Liver (tissue), 8 donors: ENCODE measurements at regions not wholly inside any gene's neighbourhood (a gene's known extent, or its start where the extent isn't known, plus 50 kb on each side); places are given as distances from the start of the nearest gene placed in this dataset.

Source experiments
- DNase-seq: peaks from one replicate; pipeline ENCODE4 v3.0.0-alpha.2; 2017; ENCODE audit warnings: low spot score
- H3K27ac ChIP-seq, 2 donors: one replicate each; pipeline ENCODE4 v1.7.0; 2013; ENCODE audit warnings: inconsistent platforms in 2 of 2, low read length in 2 of 2, control low read depth in 1 of 2, low read depth in 1 of 2, mild to moderate bottlenecking in 1 of 2
- H3K27me3 ChIP-seq, 4 donors: one replicate each; pipeline versions ENCODE4 v1.6.1 to v1.7.0; 2013; ENCODE audit warnings: low read length in 3 of 4, inconsistent platforms in 1 of 4, mild to moderate bottlenecking in 1 of 4, moderate library complexity in 1 of 4; ENCODE audit not compliant: control insufficient read depth in 4 of 4, insufficient read depth in 4 of 4
- H3K36me3 ChIP-seq, 4 donors: one replicate each; pipeline versions ENCODE4 v1.6.1 to v1.7.0; 2013; ENCODE audit warnings: low read length in 3 of 4, mild to moderate bottlenecking in 3 of 4, low read depth in 1 of 4, moderate library complexity in 1 of 4; ENCODE audit not compliant: control insufficient read depth in 4 of 4, insufficient read depth in 3 of 4
- H3K4me1 ChIP-seq, 4 donors: one replicate each; pipeline versions ENCODE4 v1.6.1 to v1.7.0; 2013; ENCODE audit warnings: low read length in 3 of 4, mild to moderate bottlenecking in 3 of 4, moderate library complexity in 1 of 4; ENCODE audit not compliant: control insufficient read depth in 4 of 4, insufficient read depth in 4 of 4
- H3K4me3 ChIP-seq, 3 donors: one replicate each; pipeline versions ENCODE4 v1.6.1 to v1.7.0; 2013; ENCODE audit warnings: low read length in 3 of 3, control low read depth in 1 of 3, low read depth in 1 of 3, mild to moderate bottlenecking in 1 of 3
- H3K9ac ChIP-seq, 2 donors: one replicate each; pipeline ENCODE4 v1.7.0; 2013; ENCODE audit warnings: low read length in 2 of 2, mild to moderate bottlenecking in 2 of 2, moderate library complexity in 2 of 2, control low read depth in 1 of 2, low read depth in 1 of 2
- H3K9me3 ChIP-seq, 4 donors: one replicate each; pipeline versions ENCODE4 v1.6.1 to v1.7.0; 2013; ENCODE audit warnings: low read length in 3 of 4; ENCODE audit not compliant: control insufficient read depth in 4 of 4
- FOXA2 ChIP-seq: IDR thresholded peaks from 2 replicates; pipeline ENCODE4 v1.6.1; 2016; ENCODE audit warnings: antibody characterized with exemption
- GABPA ChIP-seq, 2 donors: IDR thresholded peaks in 1 of 2; conservative IDR thresholded peaks in 1 of 2; 2 replicates each; pipeline ENCODE4 v1.6.1; 2016; ENCODE audit warnings: antibody characterized with exemption in 2 of 2, mild to moderate bottlenecking in 1 of 2, moderate library complexity in 1 of 2
- HNF4A ChIP-seq, 2 donors: conservative IDR thresholded peaks; 2 replicates each; pipeline ENCODE4 v1.6.1; 2016; ENCODE audit warnings: antibody characterized with exemption in 2 of 2, mild to moderate bottlenecking in 2 of 2
- JUND ChIP-seq, 2 donors: IDR thresholded peaks; 2 replicates each; pipeline ENCODE4 v1.6.1; 2016; ENCODE audit warnings: antibody characterized with exemption in 2 of 2
- NR2F2 ChIP-seq: IDR thresholded peaks from 2 replicates; pipeline ENCODE4 v1.6.1; 2016; ENCODE audit warnings: antibody characterized with exemption
- RAD21 ChIP-seq, 2 donors: IDR thresholded peaks; 2 replicates each; pipeline ENCODE4 v1.6.1; 2016; ENCODE audit warnings: antibody characterized with exemption in 2 of 2, mild to moderate bottlenecking in 2 of 2
- SP1 ChIP-seq: IDR thresholded peaks from 2 replicates; pipeline ENCODE4 v1.6.1; 2018; ENCODE audit warnings: antibody characterized with exemption, mild to moderate bottlenecking
- WGBS: extraction: QIAGEN DNeasy Blood & Tissue Kit; methylation state at CpG from one replicate; pipeline ENCODE4 v1.1.7; 2013; 5-methylcytosine and 5-hydroxymethylcytosine counted together
- TF ChIP-seq, protein P1 (sequence below): IDR thresholded peaks from 2 replicates; pipeline ENCODE4 v1.6.1; 2016; ENCODE audit warnings: antibody characterized with exemption, mild to moderate bottlenecking
- TF ChIP-seq, protein P2 (sequence below): IDR thresholded peaks from 2 replicates; pipeline ENCODE4 v1.6.1; 2016; ENCODE audit warnings: antibody characterized with exemption
- TF ChIP-seq, protein P3 (sequence below): IDR thresholded peaks from 2 replicates; pipeline ENCODE4 v1.6.1; 2016; ENCODE audit warnings: antibody characterized with exemption
- TF ChIP-seq, protein P4 (sequence below): fragments of 150-350 bp; IDR thresholded peaks from 2 replicates; pipeline ENCODE4 v1.5.1; 2017; ENCODE audit warnings: improper control_type of control experiment, low read depth, low read length; ENCODE audit not compliant: missing input control
- donor health status: healthy.
- donor health status: healthy.
- donor health status: healthy.
- donor health status: healthy.
- donor health status: healthy.

DNA sequence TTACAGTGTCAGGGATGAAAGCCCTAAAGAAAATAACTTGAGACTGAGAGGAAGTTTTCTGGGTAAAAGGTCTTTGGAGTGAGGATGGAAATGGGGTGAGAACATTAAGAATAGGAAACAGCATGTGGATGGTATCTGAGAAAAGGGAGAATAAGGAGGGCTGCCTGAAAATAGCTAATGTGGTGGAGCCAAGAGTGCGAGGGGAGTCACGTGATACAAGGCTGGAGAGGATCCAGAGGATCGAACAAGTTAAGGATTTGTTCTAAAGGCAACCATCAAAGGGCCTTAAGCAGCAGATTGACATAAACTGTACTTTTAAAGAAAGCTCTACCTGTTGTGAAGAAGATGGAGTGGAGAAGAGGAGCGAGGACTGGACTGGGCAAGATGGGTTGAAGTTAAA, 347.4 kb upstream of the AGA start (continued):
- TF ChIP-seq, protein P1, sequence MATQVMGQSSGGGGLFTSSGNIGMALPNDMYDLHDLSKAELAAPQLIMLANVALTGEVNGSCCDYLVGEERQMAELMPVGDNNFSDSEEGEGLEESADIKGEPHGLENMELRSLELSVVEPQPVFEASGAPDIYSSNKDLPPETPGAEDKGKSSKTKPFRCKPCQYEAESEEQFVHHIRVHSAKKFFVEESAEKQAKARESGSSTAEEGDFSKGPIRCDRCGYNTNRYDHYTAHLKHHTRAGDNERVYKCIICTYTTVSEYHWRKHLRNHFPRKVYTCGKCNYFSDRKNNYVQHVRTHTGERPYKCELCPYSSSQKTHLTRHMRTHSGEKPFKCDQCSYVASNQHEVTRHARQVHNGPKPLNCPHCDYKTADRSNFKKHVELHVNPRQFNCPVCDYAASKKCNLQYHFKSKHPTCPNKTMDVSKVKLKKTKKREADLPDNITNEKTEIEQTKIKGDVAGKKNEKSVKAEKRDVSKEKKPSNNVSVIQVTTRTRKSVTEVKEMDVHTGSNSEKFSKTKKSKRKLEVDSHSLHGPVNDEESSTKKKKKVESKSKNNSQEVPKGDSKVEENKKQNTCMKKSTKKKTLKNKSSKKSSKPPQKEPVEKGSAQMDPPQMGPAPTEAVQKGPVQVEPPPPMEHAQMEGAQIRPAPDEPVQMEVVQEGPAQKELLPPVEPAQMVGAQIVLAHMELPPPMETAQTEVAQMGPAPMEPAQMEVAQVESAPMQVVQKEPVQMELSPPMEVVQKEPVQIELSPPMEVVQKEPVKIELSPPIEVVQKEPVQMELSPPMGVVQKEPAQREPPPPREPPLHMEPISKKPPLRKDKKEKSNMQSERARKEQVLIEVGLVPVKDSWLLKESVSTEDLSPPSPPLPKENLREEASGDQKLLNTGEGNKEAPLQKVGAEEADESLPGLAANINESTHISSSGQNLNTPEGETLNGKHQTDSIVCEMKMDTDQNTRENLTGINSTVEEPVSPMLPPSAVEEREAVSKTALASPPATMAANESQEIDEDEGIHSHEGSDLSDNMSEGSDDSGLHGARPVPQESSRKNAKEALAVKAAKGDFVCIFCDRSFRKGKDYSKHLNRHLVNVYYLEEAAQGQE: no peak
- TF ChIP-seq RAD21 (IDR thresholded peaks at IDR 0.05) (no peak), SP1 (no peak), HNF4A (conservative IDR thresholded peaks at IDR 0.05) (no peak), JUND (IDR thresholded peaks at IDR 0.05) (no peak), NR2F2 (no peak), FOXA2 (no peak)
- TF ChIP-seq, protein P2, sequence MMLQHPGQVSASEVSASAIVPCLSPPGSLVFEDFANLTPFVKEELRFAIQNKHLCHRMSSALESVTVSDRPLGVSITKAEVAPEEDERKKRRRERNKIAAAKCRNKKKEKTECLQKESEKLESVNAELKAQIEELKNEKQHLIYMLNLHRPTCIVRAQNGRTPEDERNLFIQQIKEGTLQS: no peak
- TF ChIP-seq, protein P3, sequence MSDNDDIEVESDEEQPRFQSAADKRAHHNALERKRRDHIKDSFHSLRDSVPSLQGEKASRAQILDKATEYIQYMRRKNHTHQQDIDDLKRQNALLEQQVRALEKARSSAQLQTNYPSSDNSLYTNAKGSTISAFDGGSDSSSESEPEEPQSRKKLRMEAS: no peak

DNA sequence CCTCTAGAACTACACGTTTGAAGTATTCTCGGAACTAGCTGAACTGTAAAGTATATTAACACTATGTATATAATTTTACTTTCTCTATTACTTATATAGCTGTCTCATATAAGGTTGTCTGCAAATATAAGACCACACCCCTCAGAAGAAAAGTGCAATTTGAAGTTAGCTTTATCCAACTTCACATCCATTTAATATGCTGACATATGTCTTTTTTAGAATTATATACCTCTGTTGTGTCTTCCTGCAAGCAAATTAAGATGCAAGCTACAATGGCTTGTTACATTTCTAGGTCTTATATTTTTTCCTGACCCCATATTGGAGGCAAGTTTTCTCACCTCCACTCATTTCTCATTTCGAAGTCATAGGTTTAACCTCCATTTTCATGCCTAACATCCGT, 349.0 kb upstream of the AGA start:
- H3K27me3 ChIP-seq: no peaks in the 10 kb centered on the region
- 69% methylated on average over 4 of the region's 4 CpGs for WGBS
- TF ChIP-seq, protein P1: no peak
- no peak for TF ChIP-seq GABPA (IDR thresholded peaks at IDR 0.05 in 1 of 2, conservative IDR thresholded peaks at IDR 0.05 in 1 of 2)
- no peak for TF ChIP-seq HNF4A (conservative IDR thresholded peaks at IDR 0.05)
- TF ChIP-seq JUND (IDR thresholded peaks at IDR 0.05): no peak
- TF ChIP-seq, protein P4, sequence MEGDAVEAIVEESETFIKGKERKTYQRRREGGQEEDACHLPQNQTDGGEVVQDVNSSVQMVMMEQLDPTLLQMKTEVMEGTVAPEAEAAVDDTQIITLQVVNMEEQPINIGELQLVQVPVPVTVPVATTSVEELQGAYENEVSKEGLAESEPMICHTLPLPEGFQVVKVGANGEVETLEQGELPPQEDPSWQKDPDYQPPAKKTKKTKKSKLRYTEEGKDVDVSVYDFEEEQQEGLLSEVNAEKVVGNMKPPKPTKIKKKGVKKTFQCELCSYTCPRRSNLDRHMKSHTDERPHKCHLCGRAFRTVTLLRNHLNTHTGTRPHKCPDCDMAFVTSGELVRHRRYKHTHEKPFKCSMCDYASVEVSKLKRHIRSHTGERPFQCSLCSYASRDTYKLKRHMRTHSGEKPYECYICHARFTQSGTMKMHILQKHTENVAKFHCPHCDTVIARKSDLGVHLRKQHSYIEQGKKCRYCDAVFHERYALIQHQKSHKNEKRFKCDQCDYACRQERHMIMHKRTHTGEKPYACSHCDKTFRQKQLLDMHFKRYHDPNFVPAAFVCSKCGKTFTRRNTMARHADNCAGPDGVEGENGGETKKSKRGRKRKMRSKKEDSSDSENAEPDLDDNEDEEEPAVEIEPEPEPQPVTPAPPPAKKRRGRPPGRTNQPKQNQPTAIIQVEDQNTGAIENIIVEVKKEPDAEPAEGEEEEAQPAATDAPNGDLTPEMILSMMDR: no peak
- TF ChIP-seq RAD21 (IDR thresholded peaks at IDR 0.05): no peak
- TF ChIP-seq, protein P2: no peak
- no peak for TF ChIP-seq NR2F2
- DNase-seq: no peak
- H3K36me3 ChIP-seq: no peaks in the 10 kb centered on the region
- no peak overlapping the region for H3K4me3 ChIP-seq
- H3K9ac ChIP-seq: no peak overlapping the region
- H3K9me3 ChIP-seq: no peaks in the 10 kb centered on the region
- H3K4me1 ChIP-seq: no peaks in the 10 kb centered on the region
- no peak overlapping the region for H3K27ac ChIP-seq
